ENCODE measurements at regions not wholly inside any gene's neighbourhood (a gene's known extent, or its start where the extent isn't known, plus 50 kb on each side); places are given as distances from the start of the nearest gene placed in this dataset.

DNA sequence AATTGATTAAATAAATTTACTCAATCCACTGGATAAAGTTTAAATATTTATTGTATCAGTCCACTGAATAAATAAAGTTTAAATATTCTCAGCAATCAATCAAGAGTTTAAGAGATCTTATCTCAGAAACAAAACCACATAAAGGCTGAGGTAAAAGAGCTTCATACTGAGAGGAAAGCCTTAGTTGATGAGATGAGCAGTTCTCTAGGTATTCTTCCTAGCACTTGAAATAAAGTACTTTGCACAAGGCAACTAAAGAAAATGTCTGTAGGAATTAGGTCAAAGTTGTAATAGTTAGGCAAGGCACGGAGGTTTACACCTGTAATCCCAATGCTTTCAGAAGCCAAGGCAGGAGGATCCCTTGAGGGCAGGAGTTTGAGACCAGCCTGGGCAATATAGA is 63.5 kb downstream of the UCHL1 start:
- H3K4me1 ChIP-seq (ENCODE audit: control insufficient read depth in 2 of 2, insufficient read depth in 2 of 2, low read length in 2 of 2), result no peaks in the 10 kb centered on the region
- no peak overlapping the region for H2AFZ ChIP-seq (ENCODE audit: insufficient read depth, low read depth, low read length, poor library complexity, severe bottlenecking)

DNA sequence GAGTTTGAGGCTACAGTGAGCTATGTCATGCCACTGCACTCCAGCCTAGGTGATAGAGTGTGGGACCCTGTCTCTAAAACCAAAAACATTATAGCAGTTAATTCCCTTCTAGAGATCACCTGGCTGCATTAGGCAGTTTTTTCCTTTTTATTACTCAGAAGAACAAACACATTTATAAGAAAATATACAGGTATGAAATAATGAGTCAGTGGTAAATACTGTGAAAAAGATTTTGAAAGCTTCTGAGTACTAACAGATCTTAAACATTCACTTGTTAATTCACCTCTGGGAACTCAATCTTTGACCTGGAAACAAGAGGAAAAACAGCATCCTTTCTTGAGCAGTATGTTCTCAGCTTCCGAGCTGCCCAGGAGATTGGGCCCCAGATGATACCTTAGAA is 64.1 kb downstream of the UCHL1 start:
- intact Hi-C loops (cut with micrococcal nuclease), result no loop called here
- H3K4me3 Mint-ChIP-seq, result no peak overlapping the region

More for the DNA sequence above, 63.5 kb downstream of the UCHL1 start:
- no CpG with 5 or more reads among the region's 1 CpG for WGBS (ENCODE audit: insufficient coverage)
- ChIA-PET POLR2A (no interaction called here), CTCF (no interaction called here)
- no peaks in the 10 kb centered on the region for H3K27me3 ChIP-seq (replicated peaks in 1 of 4; ENCODE audit: control extremely low read depth in 1 of 4, control insufficient read depth in 3 of 4, insufficient read depth in 4 of 4, low read length in 3 of 4)
- H3K27me3 Mint-ChIP-seq, result no peaks in the 10 kb centered on the region
- H3K79me2 ChIP-seq (ENCODE audit: control insufficient read depth, insufficient read depth, low read length), result no peaks in the 10 kb centered on the region
- no peak overlapping the region for H3K27ac ChIP-seq (ENCODE audit: low read length in 2 of 2)
- H3K4me3 ChIP-seq (ENCODE audit: control extremely low read depth in 1 of 5, extremely low read depth in 1 of 5, insufficient read depth in 1 of 5, low read depth in 2 of 5, low read length in 4 of 5), result no peak overlapping the region
- H4K20me1 ChIP-seq (ENCODE audit: control insufficient read depth, insufficient read depth, low read length, poor library complexity, severe bottlenecking), result no peaks in the 10 kb centered on the region
- no peak for TF ChIP-seq EZH2 (IDR thresholded peaks at IDR 0.05; ENCODE audit: borderline replicate concordance, insufficient read depth, low read depth, low read length, poor library complexity, severe bottlenecking)
- TF ChIP-seq, protein P1, sequence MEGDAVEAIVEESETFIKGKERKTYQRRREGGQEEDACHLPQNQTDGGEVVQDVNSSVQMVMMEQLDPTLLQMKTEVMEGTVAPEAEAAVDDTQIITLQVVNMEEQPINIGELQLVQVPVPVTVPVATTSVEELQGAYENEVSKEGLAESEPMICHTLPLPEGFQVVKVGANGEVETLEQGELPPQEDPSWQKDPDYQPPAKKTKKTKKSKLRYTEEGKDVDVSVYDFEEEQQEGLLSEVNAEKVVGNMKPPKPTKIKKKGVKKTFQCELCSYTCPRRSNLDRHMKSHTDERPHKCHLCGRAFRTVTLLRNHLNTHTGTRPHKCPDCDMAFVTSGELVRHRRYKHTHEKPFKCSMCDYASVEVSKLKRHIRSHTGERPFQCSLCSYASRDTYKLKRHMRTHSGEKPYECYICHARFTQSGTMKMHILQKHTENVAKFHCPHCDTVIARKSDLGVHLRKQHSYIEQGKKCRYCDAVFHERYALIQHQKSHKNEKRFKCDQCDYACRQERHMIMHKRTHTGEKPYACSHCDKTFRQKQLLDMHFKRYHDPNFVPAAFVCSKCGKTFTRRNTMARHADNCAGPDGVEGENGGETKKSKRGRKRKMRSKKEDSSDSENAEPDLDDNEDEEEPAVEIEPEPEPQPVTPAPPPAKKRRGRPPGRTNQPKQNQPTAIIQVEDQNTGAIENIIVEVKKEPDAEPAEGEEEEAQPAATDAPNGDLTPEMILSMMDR (IDR thresholded peaks at IDR 0.05), result no peak
- H3K9me3 ChIP-seq (ENCODE audit: control extremely low read depth in 1 of 3, control insufficient read depth in 2 of 3, insufficient read depth in 1 of 3, low read length in 2 of 3), result no peaks in the 10 kb centered on the region
- DNase-seq (no peak), ATAC-seq (ENCODE audit: low read depth) (no peak)
- H3K9me3 Mint-ChIP-seq (ENCODE audit: insufficient read depth), result no peaks in the 10 kb centered on the region
- H3K4me2 ChIP-seq (replicated peaks; ENCODE audit: low read depth, low read length, poor library complexity, severe bottlenecking), result no peak overlapping the region
- H3K27ac Mint-ChIP-seq, result no peak overlapping the region
- no peak overlapping the region for H3K9ac ChIP-seq (ENCODE audit: low read length)
- intact Hi-C loops (cut with micrococcal nuclease), result no loop called here
- no peak overlapping the region for H3K4me3 Mint-ChIP-seq
- H3K36me3 ChIP-seq (replicated peaks in 1 of 2; ENCODE audit: control extremely low read depth in 1 of 2, control insufficient read depth in 1 of 2, extremely low read depth in 1 of 2, insufficient read depth in 2 of 2, low read length in 1 of 2), result no peaks in the 10 kb centered on the region
- H3K4me1 Mint-ChIP-seq, result peaks cover 16% of the 10 kb centered on the region

More for the DNA sequence above, 64.1 kb downstream of the UCHL1 start:
- Mint-ChIP-seq H3K9me3 (ENCODE audit: insufficient read depth) (no peaks in the 10 kb centered on the region), H3K4me1 (peaks cover 16% of the 10 kb centered on the region), H3K27ac (no peak overlapping the region), H3K27me3 (no peaks in the 10 kb centered on the region)
- Histone ChIP-seq H2AFZ (ENCODE audit: insufficient read depth, low read depth, low read length, poor library complexity, severe bottlenecking) (no peak overlapping the region), H3K79me2 (ENCODE audit: control insufficient read depth, insufficient read depth, low read length) (no peaks in the 10 kb centered on the region), H3K27me3 (replicated peaks in 1 of 4; ENCODE audit: control extremely low read depth in 1 of 4, control insufficient read depth in 3 of 4, insufficient read depth in 4 of 4, low read length in 3 of 4) (no peaks in the 10 kb centered on the region), H3K36me3 (replicated peaks in 1 of 2; ENCODE audit: control extremely low read depth in 1 of 2, control insufficient read depth in 1 of 2, extremely low read depth in 1 of 2, insufficient read depth in 2 of 2, low read length in 1 of 2) (no peaks in the 10 kb centered on the region), H3K4me1 (ENCODE audit: control insufficient read depth in 2 of 2, insufficient read depth in 2 of 2, low read length in 2 of 2) (no peaks in the 10 kb centered on the region), H3K4me3 (ENCODE audit: control extremely low read depth in 1 of 5, extremely low read depth in 1 of 5, insufficient read depth in 1 of 5, low read depth in 2 of 5, low read length in 4 of 5) (no peak overlapping the region), H3K4me2 (replicated peaks; ENCODE audit: low read depth, low read length, poor library complexity, severe bottlenecking) (no peak overlapping the region), H4K20me1 (ENCODE audit: control insufficient read depth, insufficient read depth, low read length, poor library complexity, severe bottlenecking) (no peaks in the 10 kb centered on the region), H3K9ac (ENCODE audit: low read length) (no peak overlapping the region), H3K27ac (ENCODE audit: low read length in 2 of 2) (no peak overlapping the region), H3K9me3 (ENCODE audit: control extremely low read depth in 1 of 3, control insufficient read depth in 2 of 3, insufficient read depth in 1 of 3, low read length in 2 of 3) (no peaks in the 10 kb centered on the region)
- DNase-seq (no peak), ATAC-seq (ENCODE audit: low read depth) (no peak)
- WGBS (ENCODE audit: insufficient coverage), result 100% methylated on average over 1 of the region's 1 CpG
- ChIA-PET CTCF (no interaction called here), POLR2A (no interaction called here)
- TF ChIP-seq, protein P1 (IDR thresholded peaks at IDR 0.05), result no peak
- TF ChIP-seq EZH2 (IDR thresholded peaks at IDR 0.05; ENCODE audit: borderline replicate concordance, insufficient read depth, low read depth, low read length, poor library complexity, severe bottlenecking), result no peak

Measured in B cell (primary cell).